ENCODE measurements at regions not wholly inside any gene's neighbourhood (a gene's known extent, or its start where the extent isn't known, plus 50 kb on each side); places are given as distances from the start of the nearest gene placed in this dataset.

DNA sequence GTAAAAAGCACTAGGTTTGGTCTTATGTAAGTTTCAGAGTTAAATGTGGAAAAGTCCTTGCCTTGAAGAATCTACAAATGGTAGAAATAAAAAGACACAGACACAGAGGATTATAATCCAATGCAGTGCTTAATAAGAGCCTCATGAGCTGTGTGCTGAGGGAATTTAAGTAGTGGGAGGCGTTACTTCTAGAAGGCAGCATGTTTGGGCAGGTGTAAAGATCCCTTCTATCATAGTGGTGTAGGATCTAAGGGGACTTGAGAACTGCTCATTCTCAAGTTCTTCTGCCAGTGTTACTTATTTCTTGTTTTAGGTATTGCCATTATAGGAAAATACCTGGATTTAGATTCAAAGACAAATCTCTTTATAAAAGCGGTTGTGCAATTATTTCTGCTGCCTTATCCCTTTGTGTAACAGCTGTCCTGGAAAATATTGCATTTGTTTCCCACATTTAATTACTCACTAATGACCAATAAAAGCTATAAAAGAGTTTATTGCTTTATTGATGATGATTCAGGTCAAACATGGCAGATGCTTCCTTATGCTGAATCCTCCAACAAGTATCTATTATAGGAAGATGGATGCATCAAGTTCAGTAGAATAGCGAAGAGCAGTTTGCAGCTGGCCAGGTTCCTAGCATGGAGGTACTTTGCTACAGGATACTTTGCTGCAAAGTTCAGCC lies 132.5 kb upstream of the IVNS1ABP start:
- Histone ChIP-seq H3K9me3 (ENCODE audit: control insufficient read depth, insufficient read depth, low read length) (no peaks in the 10 kb centered on the region; the same call in 1 of the 2 replicates), H2BK15ac (ENCODE audit: low read depth, low read length) (no peak overlapping the region), H3K79me1 (ENCODE audit: low read depth in 1 of 2, low read length in 2 of 2) (no peaks in the 10 kb centered on the region), H2BK20ac (ENCODE audit: low read depth, low read length) (0 out of 2 replicates have a peak overlapping the region, but pooled peaks have one; percentile 39), H4K8ac (ENCODE audit: low read depth in 2 of 2, low read length in 2 of 2) (no peak overlapping the region), H3K27me3 (ENCODE audit: control insufficient read depth, insufficient read depth, low read length) (no peaks in the 10 kb centered on the region), H3K4ac (ENCODE audit: low read depth, low read length) (no peak overlapping the region), H3K18ac (ENCODE audit: low read depth, low read length) (no peak overlapping the region), H2AK5ac (ENCODE audit: low read depth, low read length) (no peak overlapping the region), H2AFZ (replicated peaks; ENCODE audit: low read length, poor library complexity) (no peak overlapping the region), H3K4me1 (ENCODE audit: control insufficient read depth, insufficient read depth, low read length) (peaks cover 5% of the 10 kb centered on the region), H2BK5ac (ENCODE audit: low read depth, low read length, poor library complexity, severe bottlenecking) (no peak overlapping the region), H3K56ac (ENCODE audit: extremely low read depth, insufficient read depth, low read length) (no peak overlapping the region), H3K4me3 (ENCODE audit: insufficient read depth, low read depth, low read length) (no peak overlapping the region), H2AK9ac (replicated peaks; ENCODE audit: low read depth, low read length, poor library complexity) (no peak overlapping the region), H4K20me1 (ENCODE audit: insufficient read depth, low read length) (no peaks in the 10 kb centered on the region), H3K27ac (ENCODE audit: insufficient read depth, low read length) (no peak overlapping the region), H3K4me2 (ENCODE audit: low read depth, low read length) (no peak overlapping the region), H3K36me3 (ENCODE audit: control insufficient read depth, insufficient read depth, low read length) (no peaks in the 10 kb centered on the region), H3K23ac (ENCODE audit: low read depth, low read length) (no peak overlapping the region), H4K5ac (ENCODE audit: low read depth, low read length) (no peak overlapping the region), H3K9ac (ENCODE audit: low read depth, low read length) (no peak overlapping the region), H3K14ac (replicated peaks; ENCODE audit: low read depth, low read length) (no peak overlapping the region), H2BK120ac (ENCODE audit: low read depth, low read length) (no peak overlapping the region), H3K9me1 (ENCODE audit: insufficient read depth, low read length) (peaks cover 5% of the 10 kb centered on the region; the same call in 1 of the 2 replicates), H4K91ac (ENCODE audit: insufficient read depth, low read depth, low read length) (no peak overlapping the region)
- no peak for DNase-seq
- in situ Hi-C loops (cut with MboI; ENCODE audit: low sequenced_read_pairs), result no loop called here
- ChIA-PET POLR2A (ENCODE audit: unreplicated experiment) (no interaction called here), CTCF (no interaction called here)
- dilution Hi-C loops (cut with HindIII; ENCODE audit: low sequenced_read_pairs, unreplicated experiment), result no loop called here
- WGBS, 2 experiments (ENCODE audit: extremely low coverage in 2 of 2, insufficient read length in 1 of 2), result no CpG with 5 or more reads among the region's 3 CpGs
- no peak for ATAC-seq (ENCODE audit: low read depth)
- no TSS peak for BruUV-seq (replicated peaks)
- intact Hi-C loops (cut with micrococcal nuclease), result loop anchor here (5.0 kb wide), 1 partner anchor 198 kb away; no protein-coding TSS in a partner anchor
- no peak for TF ChIP-seq CEBPB (IDR thresholded peaks at IDR 0.05; ENCODE audit: low read depth, low read length)

Data from IMR-90 (cell line).